ENCODE measurements at regions not wholly inside any gene's neighbourhood (a gene's known extent, or its start where the extent isn't known, plus 50 kb on each side); places are given as distances from the start of the nearest gene placed in this dataset.

DNA sequence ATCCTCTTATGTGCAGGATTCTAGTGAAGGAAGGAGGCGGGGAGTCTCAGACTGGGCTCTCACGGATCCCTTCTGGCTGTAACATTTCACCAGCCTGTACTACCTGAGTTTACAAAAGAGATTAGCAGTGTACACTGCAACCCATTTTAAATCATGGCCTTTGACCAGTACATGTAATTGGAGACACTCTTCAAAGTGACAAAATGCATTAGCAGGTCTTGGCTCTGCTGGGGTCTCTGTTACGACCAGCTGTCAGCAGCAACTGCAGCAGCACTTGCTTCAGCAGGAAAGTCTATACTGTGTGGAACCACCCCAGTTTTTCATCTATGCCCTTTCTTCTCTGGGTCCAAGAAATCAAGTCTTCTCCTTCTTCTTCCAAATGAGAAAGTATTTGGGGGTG lies 322.8 kb upstream of the ASIC2 start:
- Histone ChIP-seq H3K27ac (ENCODE audit: low read depth, low read length) (no peak overlapping the region), H3K9me3 (ENCODE audit: control insufficient read depth, insufficient read depth, low read length) (peaks cover 7% of the 10 kb centered on the region; the same call in 1 of the 2 replicates), H3K27me3 (ENCODE audit: control insufficient read depth, insufficient read depth, low read length) (no peaks in the 10 kb centered on the region), H3K4me3 (ENCODE audit: low read depth, low read length) (no peak overlapping the region)
- CTCF ChIA-PET: no interaction called here
- POLR2A ChIA-PET: no interaction called here
- TF ChIP-seq, protein P1, sequence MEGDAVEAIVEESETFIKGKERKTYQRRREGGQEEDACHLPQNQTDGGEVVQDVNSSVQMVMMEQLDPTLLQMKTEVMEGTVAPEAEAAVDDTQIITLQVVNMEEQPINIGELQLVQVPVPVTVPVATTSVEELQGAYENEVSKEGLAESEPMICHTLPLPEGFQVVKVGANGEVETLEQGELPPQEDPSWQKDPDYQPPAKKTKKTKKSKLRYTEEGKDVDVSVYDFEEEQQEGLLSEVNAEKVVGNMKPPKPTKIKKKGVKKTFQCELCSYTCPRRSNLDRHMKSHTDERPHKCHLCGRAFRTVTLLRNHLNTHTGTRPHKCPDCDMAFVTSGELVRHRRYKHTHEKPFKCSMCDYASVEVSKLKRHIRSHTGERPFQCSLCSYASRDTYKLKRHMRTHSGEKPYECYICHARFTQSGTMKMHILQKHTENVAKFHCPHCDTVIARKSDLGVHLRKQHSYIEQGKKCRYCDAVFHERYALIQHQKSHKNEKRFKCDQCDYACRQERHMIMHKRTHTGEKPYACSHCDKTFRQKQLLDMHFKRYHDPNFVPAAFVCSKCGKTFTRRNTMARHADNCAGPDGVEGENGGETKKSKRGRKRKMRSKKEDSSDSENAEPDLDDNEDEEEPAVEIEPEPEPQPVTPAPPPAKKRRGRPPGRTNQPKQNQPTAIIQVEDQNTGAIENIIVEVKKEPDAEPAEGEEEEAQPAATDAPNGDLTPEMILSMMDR (IDR thresholded peaks at IDR 0.05; ENCODE audit: low read depth, low read length): no peak
- no peak for DNase-seq (ENCODE audit: low read depth, low spot score)

DNA sequence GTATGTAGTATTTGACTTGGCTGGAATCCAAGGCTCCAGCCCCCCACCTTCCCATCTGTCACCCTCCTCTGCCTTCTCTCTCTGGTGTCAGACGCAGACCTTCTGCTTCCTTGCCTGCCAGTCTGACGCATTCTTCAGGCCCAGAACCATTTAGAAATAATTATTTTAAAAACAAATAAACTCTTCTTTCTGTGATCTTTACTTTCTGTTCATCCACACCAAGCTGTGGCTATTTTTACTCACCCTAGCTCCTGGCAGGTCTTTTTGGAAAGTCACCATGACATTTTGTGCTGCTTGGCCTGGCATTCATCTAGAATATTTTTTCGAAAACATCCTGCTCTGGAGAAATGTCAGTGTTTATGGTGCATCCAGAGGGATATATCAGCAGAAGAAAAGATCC lies 330.7 kb upstream of the ASIC2 start:
- POLR2A ChIA-PET: no interaction called here

DNA sequence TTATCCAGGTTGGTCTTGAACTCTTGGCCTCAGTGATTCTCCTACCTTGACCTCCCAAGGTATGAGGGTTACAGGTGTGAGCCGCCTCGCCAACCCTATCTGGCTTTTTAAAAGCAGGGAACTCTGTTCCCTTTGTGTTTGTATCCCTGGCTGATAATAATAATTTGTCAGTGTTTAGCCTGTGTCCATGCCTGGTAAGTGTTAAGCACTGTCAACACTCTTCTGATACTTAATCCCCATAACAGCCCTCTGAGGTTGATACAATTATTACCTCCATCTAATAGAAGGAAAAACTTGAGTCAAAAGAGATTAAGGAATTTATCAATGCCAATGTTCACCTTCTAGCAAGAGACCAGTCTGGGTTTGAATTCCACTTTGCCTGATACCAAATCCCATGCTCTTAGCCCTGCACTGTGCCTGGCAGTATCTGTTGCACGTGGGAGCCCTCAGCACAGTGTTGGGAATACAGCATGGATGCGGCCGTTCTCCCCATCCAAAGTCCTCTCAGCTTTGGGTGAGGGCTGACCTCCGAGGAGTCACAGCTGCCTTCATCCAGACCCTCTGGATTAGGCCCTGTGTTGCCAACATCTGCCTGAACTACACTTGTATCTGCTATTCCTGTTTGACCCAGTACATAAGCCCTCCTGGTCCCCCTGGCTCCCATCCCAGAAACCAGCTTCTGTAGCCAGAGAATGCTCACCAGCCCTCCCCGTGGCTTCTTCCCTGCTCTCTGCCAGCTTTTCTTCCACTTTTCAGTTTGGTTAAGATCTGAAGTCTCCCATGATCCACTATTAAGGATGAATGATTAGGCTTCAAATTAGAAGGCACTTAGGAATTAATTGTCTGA lies 335.6 kb upstream of the ASIC2 start:
- DNase-seq (ENCODE audit: low read depth, low spot score): no peak
- Histone ChIP-seq H3K4me3 (ENCODE audit: low read depth, low read length) (no peak overlapping the region), H3K9me3 (ENCODE audit: control insufficient read depth, insufficient read depth, low read length) (peaks cover 16% of the 10 kb centered on the region), H3K27ac (ENCODE audit: low read depth, low read length) (no peak overlapping the region), H3K27me3 (ENCODE audit: control insufficient read depth, insufficient read depth, low read length) (no peaks in the 10 kb centered on the region)
- TF ChIP-seq, protein P1 (IDR thresholded peaks at IDR 0.05; ENCODE audit: low read depth, low read length): no peak
- POLR2A ChIA-PET: no interaction called here
- CTCF ChIA-PET: no interaction called here

More for the DNA sequence above, 330.7 kb upstream of the ASIC2 start:
- no peak for DNase-seq (ENCODE audit: low read depth, low spot score)
- CTCF ChIA-PET: no interaction called here
- Histone ChIP-seq H3K27me3 (ENCODE audit: control insufficient read depth, insufficient read depth, low read length) (no peaks in the 10 kb centered on the region), H3K9me3 (ENCODE audit: control insufficient read depth, insufficient read depth, low read length) (peaks cover 6% of the 10 kb centered on the region; the same call in 1 of the 2 replicates), H3K4me3 (ENCODE audit: low read depth, low read length) (no peak overlapping the region), H3K27ac (ENCODE audit: low read depth, low read length) (no peak overlapping the region)
- TF ChIP-seq, protein P1 (IDR thresholded peaks at IDR 0.05; ENCODE audit: low read depth, low read length): no peak

DNA sequence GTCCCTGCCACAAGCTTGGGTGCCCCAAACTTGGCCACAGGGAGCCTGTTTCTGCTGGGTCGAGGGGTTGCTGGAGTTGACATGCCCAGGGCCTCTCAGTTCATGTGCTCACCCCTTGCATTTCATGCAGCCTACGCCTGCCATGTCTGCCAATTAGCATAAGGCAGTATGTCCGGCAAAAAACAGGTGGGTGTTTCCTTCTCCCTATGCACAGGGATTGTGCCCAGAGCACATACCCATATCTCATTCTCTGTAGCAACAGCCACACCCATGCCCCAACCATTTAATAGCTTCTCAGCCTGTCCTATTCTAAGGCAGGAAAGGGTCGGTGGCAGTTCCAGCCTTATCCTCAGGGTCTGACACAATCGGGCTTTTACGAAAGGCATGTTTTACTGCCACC lies 340.4 kb upstream of the ASIC2 start:
- Histone ChIP-seq H3K27ac (ENCODE audit: low read depth, low read length) (no peak overlapping the region), H3K27me3 (ENCODE audit: control insufficient read depth, insufficient read depth, low read length) (no peaks in the 10 kb centered on the region), H3K4me3 (ENCODE audit: low read depth, low read length) (no peak overlapping the region), H3K9me3 (ENCODE audit: control insufficient read depth, insufficient read depth, low read length) (peaks cover 13% of the 10 kb centered on the region)
- CTCF ChIA-PET: no interaction called here
- no peak for DNase-seq (ENCODE audit: low read depth, low spot score)
- POLR2A ChIA-PET: no interaction called here
- TF ChIP-seq, protein P1 (IDR thresholded peaks at IDR 0.05; ENCODE audit: low read depth, low read length): no peak

DNA sequence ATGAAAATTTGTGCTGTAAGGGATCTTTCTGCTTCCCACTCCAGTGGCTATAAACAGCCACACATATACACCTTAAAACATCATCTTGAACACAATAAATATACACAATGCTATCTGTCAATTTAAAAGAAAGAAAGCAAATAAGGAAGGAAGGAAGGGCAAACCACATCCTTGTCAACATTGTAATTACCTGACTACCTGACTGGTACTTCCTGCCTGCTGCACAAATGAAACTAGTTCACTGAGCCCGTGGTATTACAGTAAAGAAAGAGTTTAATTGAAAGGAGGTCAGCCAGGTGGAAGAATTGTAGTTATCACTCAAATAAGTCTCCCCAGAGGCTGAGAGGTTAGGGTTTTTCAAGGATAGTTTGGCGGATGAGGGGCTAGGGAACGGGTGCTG lies 344.4 kb upstream of the ASIC2 start:
- Histone ChIP-seq H3K27ac (ENCODE audit: low read depth, low read length) (no peak overlapping the region), H3K27me3 (ENCODE audit: control insufficient read depth, insufficient read depth, low read length) (no peaks in the 10 kb centered on the region), H3K9me3 (ENCODE audit: control insufficient read depth, insufficient read depth, low read length) (peaks cover 17% of the 10 kb centered on the region), H3K4me3 (ENCODE audit: low read depth, low read length) (no peak overlapping the region)
- no peak for DNase-seq (ENCODE audit: low read depth, low spot score)
- ChIA-PET POLR2A (no interaction called here), CTCF (no interaction called here)
- TF ChIP-seq, protein P1 (IDR thresholded peaks at IDR 0.05; ENCODE audit: low read depth, low read length): no peak

Measured in AG04450 (cell line).